ENCODE measurements at regions not wholly inside any gene's neighbourhood (a gene's known extent, or its start where the extent isn't known, plus 50 kb on each side); places are given as distances from the start of the nearest gene placed in this dataset.

- no peak overlapping the region for H3K27ac ChIP-seq (ENCODE audit: low read length)
- H3K36me3 ChIP-seq (ENCODE audit: insufficient read depth, low read length) = no peaks in the 10 kb centered on the region
These were observed 166.8 kb downstream of the BCOR start for GRCh38 chrX:39930786-39931528.

More at GRCh38 chrX:39930786-39931528, 166.8 kb downstream of the BCOR start:
- no peaks in the 10 kb centered on the region for H3K27me3 ChIP-seq (ENCODE audit: insufficient read depth, low read depth, low read length)
- no peak overlapping the region for H2AFZ ChIP-seq (ENCODE audit: low read depth, low read length)
- H3K9me2 ChIP-seq (ENCODE audit: insufficient read depth, low read length) = no peaks in the 10 kb centered on the region
- no peak overlapping the region for H3K9ac ChIP-seq (ENCODE audit: low read length)
- H3K9me3 ChIP-seq (ENCODE audit: low read length) = no peaks in the 10 kb centered on the region
- no peak overlapping the region for H3K4me3 ChIP-seq (ENCODE audit: low read length)
- no peaks in the 10 kb centered on the region for H3F3A ChIP-seq (ENCODE audit: insufficient read depth, low read length, poor library complexity, severe bottlenecking)
- H3K4me2 ChIP-seq (ENCODE audit: low read length) = no peak overlapping the region
- TF ChIP-seq RAD21 (conservative IDR thresholded peaks at IDR 0.05) (no peak), TAF1 (IDR thresholded peaks at IDR 0.05; ENCODE audit: low read depth) (no peak), CTCF (IDR thresholded peaks at IDR 0.05; ENCODE audit: poor library complexity, severe bottlenecking) (no peak), REST (IDR thresholded peaks at IDR 0.05; ENCODE audit: borderline replicate concordance) (no peak), MXI1 (conservative IDR thresholded peaks at IDR 0.05; ENCODE audit: poor library complexity, severe bottlenecking) (no peak), EZH2 (IDR thresholded peaks at IDR 0.05; ENCODE audit: borderline replicate concordance, insufficient read depth, low read length, poor library complexity, severe bottlenecking) (no peak), SMC3 (conservative IDR thresholded peaks at IDR 0.05; ENCODE audit: poor library complexity) (no peak), EP300 (conservative IDR thresholded peaks at IDR 0.05; ENCODE audit: poor library complexity, severe bottlenecking) (no peak), POLR2AphosphoS5 (IDR thresholded peaks at IDR 0.05) (no peak)
- no peaks in the 10 kb centered on the region for H3K79me2 ChIP-seq (replicated peaks; ENCODE audit: insufficient read depth, low read length)
- H4K20me1 ChIP-seq (ENCODE audit: insufficient read depth) = no peaks in the 10 kb centered on the region
